ENCODE measurements at regions not wholly inside any gene's neighbourhood (a gene's known extent, or its start where the extent isn't known, plus 50 kb on each side); places are given as distances from the start of the nearest gene placed in this dataset.
A peak's percentile ranks its signal among the peaks of the same experiment; 100 is the strongest.

DNA sequence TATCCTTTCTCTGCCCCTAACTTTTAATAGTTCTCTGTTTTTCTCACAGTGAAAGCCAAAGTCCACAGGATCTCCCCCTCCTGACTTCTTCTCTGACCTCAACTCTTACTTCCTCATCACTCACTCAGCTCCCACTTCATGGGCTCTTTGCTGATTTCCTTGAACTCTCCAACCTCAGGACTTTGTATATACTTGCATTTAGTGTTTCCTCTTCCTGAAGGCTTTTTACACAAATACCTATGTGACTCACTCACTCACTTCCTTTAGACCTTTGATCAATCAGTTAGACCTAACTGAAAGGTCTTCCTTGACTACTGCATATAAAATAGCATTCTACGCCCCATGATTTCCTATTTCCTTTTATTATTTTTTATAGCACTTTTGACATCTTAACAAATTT is 233.1 kb upstream of the MEX3C start:
- TF ChIP-seq, protein P1, sequence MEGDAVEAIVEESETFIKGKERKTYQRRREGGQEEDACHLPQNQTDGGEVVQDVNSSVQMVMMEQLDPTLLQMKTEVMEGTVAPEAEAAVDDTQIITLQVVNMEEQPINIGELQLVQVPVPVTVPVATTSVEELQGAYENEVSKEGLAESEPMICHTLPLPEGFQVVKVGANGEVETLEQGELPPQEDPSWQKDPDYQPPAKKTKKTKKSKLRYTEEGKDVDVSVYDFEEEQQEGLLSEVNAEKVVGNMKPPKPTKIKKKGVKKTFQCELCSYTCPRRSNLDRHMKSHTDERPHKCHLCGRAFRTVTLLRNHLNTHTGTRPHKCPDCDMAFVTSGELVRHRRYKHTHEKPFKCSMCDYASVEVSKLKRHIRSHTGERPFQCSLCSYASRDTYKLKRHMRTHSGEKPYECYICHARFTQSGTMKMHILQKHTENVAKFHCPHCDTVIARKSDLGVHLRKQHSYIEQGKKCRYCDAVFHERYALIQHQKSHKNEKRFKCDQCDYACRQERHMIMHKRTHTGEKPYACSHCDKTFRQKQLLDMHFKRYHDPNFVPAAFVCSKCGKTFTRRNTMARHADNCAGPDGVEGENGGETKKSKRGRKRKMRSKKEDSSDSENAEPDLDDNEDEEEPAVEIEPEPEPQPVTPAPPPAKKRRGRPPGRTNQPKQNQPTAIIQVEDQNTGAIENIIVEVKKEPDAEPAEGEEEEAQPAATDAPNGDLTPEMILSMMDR (IDR thresholded peaks at IDR 0.05; ENCODE audit: insufficient read depth, missing control alignments) = no peak
- DNase-seq (ENCODE audit: insufficient read length, low spot score) (no peak), FAIRE-seq (no peak)

DNA sequence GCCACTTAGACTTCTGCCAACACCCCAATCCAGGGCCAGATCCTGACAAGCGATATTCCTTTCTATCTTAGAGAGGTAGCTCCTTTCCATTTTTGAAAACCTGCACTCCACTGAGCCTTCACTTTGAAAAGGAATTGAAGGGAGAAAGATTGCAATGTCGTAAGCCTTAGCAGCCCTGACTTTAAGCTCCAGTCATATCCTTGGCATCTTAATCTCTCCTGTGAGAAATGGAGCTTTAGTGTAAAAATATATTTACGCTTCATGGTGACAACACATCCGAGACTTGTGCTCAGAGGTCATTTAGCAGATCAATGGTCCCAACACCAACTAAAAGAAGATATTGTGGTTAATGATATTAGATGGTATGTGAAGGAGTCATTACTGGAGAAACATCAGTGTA is 235.8 kb upstream of the MEX3C start:
- TF ChIP-seq, protein P1 (IDR thresholded peaks at IDR 0.05; ENCODE audit: insufficient read depth, missing control alignments) = no peak
- DNase-seq (ENCODE audit: insufficient read length, low spot score) (no peak), FAIRE-seq (no peak)

DNA sequence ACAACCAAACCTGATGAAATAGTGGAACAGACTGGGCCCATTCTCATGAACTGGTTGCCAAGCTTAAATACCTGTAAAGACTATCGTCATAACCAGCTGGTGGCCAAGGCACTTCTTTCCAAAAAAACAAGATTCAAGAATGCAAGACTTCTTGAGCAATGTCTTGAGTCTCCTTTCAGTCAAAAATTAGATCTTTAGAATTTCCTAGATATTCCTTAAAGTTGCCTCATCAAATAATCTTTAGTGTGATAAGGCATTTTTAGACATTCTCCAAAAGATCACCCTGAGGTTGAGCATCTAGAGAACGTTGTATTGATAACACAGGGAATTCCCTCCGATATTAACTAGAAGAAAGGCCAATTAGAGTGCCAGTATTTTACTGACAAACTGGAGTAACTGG is 236.4 kb upstream of the MEX3C start:
- DNase-seq (ENCODE audit: insufficient read length, low spot score) (no peak), FAIRE-seq (no peak)
- TF ChIP-seq, protein P1 (IDR thresholded peaks at IDR 0.05; ENCODE audit: insufficient read depth, missing control alignments) = no peak

DNA sequence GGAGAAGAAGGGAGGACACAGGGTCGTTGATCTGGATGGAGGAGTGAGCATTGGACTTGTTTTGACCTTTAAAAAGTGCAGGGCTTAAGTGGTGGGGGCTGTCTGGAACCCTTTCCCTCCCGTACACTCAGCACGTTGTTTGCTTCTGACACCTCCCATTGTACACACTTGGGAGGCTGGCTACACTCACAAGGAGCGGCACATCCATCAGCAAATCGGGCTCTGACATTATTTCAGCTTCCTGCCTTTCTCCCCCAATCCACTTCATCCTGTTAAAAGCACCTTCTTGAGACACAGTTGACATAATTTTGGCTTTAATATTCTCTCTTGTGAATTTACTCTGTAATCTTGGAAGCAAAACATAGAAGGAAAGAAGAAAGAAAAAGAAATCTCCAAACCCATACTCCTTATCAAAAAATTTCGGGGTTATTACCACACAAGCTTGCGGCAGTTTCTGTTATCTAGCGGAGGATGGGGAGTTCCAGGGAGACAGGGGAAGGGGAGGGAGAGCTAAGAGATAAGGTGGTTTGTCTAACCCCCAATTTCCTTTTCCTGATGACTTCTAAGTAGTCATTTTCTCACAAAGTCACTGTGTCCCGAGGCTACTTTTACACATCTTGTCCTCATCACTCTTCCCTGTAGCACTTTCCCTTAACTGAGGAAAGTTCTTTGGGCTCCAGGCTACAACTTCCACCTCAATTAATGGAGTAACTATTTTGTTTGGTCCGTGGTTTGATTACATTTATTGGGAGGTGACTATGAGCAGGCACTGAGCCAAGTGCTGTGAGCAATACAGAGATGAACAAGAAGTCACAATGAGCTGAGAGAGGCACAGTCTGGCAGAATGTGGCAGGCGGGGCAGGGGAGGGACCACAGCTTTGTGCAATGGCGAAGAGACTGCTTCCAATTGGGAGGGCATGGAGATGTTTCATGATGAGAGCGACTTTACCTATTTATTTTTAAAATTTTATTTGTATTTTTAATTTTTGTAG is 240.1 kb upstream of the MEX3C start:
- FAIRE-seq = no peak
- TF ChIP-seq, protein P1 (IDR thresholded peaks at IDR 0.05; ENCODE audit: insufficient read depth, missing control alignments) = no peak
- no peak for DNase-seq (ENCODE audit: insufficient read length, low spot score)

DNA sequence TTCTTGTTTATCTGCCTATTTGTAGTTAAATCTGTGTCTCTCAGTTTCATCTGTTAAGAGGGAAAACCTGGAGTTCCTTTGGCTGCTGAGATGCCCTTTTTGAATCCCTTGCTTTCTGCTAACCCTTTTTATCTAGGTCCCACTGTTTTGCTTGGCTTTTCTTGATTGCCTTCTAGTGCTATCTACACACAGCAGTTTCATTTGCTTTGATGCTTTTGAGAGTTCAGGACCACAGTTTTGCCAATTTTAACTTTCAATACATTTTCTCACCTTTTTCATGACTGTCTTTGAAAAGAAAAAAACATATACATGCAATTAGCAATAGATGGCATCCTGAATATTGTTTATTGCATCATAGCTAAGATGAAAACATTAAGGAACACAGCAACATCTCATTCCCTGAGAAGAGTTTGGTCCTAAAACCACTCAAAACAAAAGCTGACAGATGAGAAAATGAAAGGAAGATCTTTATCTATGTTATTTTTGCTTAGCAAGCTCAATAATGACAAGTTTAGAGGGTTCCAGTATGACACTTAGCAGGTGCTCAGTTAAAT is 241.4 kb upstream of the MEX3C start:
- DNase-seq (ENCODE audit: insufficient read length, low spot score) (no peak), FAIRE-seq (peak; percentile 32)
- TF ChIP-seq, protein P1 (IDR thresholded peaks at IDR 0.05; ENCODE audit: insufficient read depth, missing control alignments) = no peak

DNA sequence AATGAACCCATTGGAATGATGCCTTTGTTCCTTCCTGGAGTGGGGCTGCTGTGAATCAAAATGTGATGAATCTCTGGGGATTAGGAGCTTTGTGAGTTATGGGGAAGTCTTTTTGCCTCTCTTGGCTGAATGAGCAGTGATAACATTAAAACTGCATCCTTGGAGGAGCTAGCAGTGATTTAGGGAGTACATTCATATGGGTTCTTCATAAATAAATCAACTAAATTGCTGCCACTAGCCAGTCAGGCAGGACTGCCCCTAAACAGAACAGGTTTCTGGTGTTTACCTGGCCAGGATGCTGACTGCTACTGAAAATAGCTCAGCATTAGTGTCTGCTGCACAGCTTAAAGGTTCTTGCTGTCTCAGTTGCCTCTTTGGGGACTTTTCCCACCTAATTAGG is 244.5 kb upstream of the MEX3C start:
- TF ChIP-seq, protein P1 (IDR thresholded peaks at IDR 0.05; ENCODE audit: insufficient read depth, missing control alignments) = no peak
- DNase-seq (ENCODE audit: insufficient read length, low spot score) = no peak
- FAIRE-seq = no peak

Measured in D721Med (cell line).